ENCODE measurements at regions not wholly inside any gene's neighbourhood (a gene's known extent, or its start where the extent isn't known, plus 50 kb on each side); places are given as distances from the start of the nearest gene placed in this dataset.

DNA sequence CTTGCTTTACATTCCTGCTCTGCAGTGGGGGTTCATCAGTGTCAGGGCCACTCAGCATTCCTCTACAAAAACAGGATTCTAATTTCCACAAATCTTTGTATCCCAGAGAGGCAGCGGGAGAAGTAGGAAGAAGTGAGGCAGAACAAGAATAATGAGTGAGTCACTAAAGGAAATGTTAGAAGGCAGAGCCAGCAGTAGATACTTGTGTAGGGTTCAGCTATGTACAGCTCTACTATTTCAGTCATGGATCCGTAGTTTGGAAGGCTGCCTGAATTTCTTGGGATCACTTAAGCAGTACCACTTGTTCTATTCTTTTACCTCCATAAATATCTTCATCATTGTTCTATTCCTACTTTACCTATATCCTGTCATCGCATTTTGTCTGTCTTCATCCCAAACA is 246.3 kb upstream of the TLE4 start:
- H3K4me3 ChIP-seq: no peak overlapping the region
- TF ChIP-seq, protein P1, sequence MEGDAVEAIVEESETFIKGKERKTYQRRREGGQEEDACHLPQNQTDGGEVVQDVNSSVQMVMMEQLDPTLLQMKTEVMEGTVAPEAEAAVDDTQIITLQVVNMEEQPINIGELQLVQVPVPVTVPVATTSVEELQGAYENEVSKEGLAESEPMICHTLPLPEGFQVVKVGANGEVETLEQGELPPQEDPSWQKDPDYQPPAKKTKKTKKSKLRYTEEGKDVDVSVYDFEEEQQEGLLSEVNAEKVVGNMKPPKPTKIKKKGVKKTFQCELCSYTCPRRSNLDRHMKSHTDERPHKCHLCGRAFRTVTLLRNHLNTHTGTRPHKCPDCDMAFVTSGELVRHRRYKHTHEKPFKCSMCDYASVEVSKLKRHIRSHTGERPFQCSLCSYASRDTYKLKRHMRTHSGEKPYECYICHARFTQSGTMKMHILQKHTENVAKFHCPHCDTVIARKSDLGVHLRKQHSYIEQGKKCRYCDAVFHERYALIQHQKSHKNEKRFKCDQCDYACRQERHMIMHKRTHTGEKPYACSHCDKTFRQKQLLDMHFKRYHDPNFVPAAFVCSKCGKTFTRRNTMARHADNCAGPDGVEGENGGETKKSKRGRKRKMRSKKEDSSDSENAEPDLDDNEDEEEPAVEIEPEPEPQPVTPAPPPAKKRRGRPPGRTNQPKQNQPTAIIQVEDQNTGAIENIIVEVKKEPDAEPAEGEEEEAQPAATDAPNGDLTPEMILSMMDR (IDR thresholded peaks at IDR 0.05): no peak
- no peak overlapping the region for H3K27ac ChIP-seq
- H3K27me3 ChIP-seq: no peaks in the 10 kb centered on the region
- intact Hi-C loops (cut with DNase I): no loop called here
- H3K36me3 ChIP-seq: no peaks in the 10 kb centered on the region
- no peaks in the 10 kb centered on the region for H3K9me3 ChIP-seq
- no peak overlapping the region for H3K9ac ChIP-seq (ENCODE audit: low read depth in 2 of 2, low read length in 2 of 2)
- DNase-seq: no peak
- H3K4me1 ChIP-seq: no peaks in the 10 kb centered on the region

GRCh38 chr9:79329861-79330260 is 241.9 kb upstream of the TLE4 start:
- H3K9me3 ChIP-seq: no peaks in the 10 kb centered on the region
- TF ChIP-seq, protein P1 (IDR thresholded peaks at IDR 0.05): no peak
- no peak overlapping the region for H3K4me3 ChIP-seq
- H3K27ac ChIP-seq: no peak overlapping the region
- no peaks in the 10 kb centered on the region for H3K4me1 ChIP-seq
- H3K36me3 ChIP-seq: no peaks in the 10 kb centered on the region
- DNase-seq: no peak
- no peak overlapping the region for H3K9ac ChIP-seq (ENCODE audit: low read depth in 2 of 2, low read length in 2 of 2)
- no peaks in the 10 kb centered on the region for H3K27me3 ChIP-seq
- intact Hi-C loops (cut with DNase I): no loop called here

DNA sequence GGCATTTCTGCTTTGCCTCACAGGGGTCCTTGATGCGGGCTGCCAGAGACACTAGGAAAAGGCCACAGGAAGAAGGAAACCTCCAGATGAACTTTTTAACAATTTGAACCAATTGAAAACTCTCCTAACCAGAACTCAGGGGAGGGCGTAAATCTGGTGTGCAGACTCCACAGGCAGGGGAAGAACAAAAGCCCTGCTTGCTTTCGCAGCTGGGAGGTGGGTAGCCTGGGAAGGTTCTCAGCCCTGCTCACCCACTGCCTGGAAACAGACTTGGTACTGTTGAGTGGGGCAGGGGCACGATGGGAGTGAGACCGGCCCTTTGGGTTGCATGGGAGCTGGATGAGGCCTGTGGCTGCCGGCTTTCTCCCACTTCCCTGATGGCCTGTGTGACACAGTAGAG is 237.8 kb upstream of the TLE4 start:
- Histone ChIP-seq H3K4me1 (no peaks in the 10 kb centered on the region), H3K9me3 (no peaks in the 10 kb centered on the region), H3K27ac (no peak overlapping the region), H3K4me3 (no peak overlapping the region), H3K27me3 (no peaks in the 10 kb centered on the region), H3K36me3 (no peaks in the 10 kb centered on the region), H3K9ac (ENCODE audit: low read depth in 2 of 2, low read length in 2 of 2) (no peak overlapping the region)
- TF ChIP-seq, protein P1 (IDR thresholded peaks at IDR 0.05): no peak
- intact Hi-C loops (cut with DNase I): no loop called here
- DNase-seq: no peak

- Histone ChIP-seq H3K9me3 (no peaks in the 10 kb centered on the region), H3K36me3 (no peaks in the 10 kb centered on the region), H3K27ac (no peak overlapping the region), H3K4me1 (no peaks in the 10 kb centered on the region), H3K4me3 (no peak overlapping the region), H3K9ac (ENCODE audit: low read depth in 2 of 2, low read length in 2 of 2) (no peak overlapping the region), H3K27me3 (no peaks in the 10 kb centered on the region)
- intact Hi-C loops (cut with DNase I): no loop called here
- TF ChIP-seq, protein P1 (IDR thresholded peaks at IDR 0.05): no peak
- DNase-seq: no peak
Observed at GRCh38 chr9:79334711-79335110, 237.1 kb upstream of the TLE4 start.

- no peaks in the 10 kb centered on the region for H3K36me3 ChIP-seq
- H3K27ac ChIP-seq: no peak overlapping the region
- no peaks in the 10 kb centered on the region for H3K27me3 ChIP-seq
- H3K4me1 ChIP-seq: no peaks in the 10 kb centered on the region
- no peaks in the 10 kb centered on the region for H3K9me3 ChIP-seq
- DNase-seq: no peak
- no peak overlapping the region for H3K9ac ChIP-seq (ENCODE audit: low read depth in 2 of 2, low read length in 2 of 2)
- TF ChIP-seq, protein P1 (IDR thresholded peaks at IDR 0.05): no peak
- intact Hi-C loops (cut with DNase I): no loop called here
- H3K4me3 ChIP-seq: no peak overlapping the region
Observed at GRCh38 chr9:79335987-79336386, 235.8 kb upstream of the TLE4 start.

DNA sequence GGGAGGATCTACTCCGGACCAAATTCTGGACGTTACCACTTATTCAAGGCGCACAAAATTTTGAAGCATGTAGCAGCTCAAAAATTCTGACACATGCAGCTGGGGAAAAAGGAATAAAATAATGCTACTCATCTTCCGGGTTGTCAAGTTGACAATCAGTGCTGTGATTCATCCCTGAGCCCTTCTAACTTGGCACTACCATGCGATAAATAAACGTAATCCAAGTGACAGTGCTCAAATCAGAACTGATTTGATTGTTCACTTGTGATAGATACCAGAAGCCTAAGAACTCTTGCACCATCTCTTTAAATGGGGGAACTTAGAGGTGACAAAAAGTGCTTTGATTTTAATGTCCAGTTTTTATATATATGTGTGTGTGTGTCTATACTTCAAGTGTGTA is 230.2 kb upstream of the TLE4 start:
- no peak overlapping the region for H3K4me3 ChIP-seq
- intact Hi-C loops (cut with DNase I): no loop called here
- H3K27ac ChIP-seq: no peak overlapping the region
- H3K9ac ChIP-seq (ENCODE audit: low read depth in 2 of 2, low read length in 2 of 2): no peak overlapping the region
- no peaks in the 10 kb centered on the region for H3K9me3 ChIP-seq
- TF ChIP-seq, protein P1 (IDR thresholded peaks at IDR 0.05): no peak
- H3K4me1 ChIP-seq: no peaks in the 10 kb centered on the region
- H3K27me3 ChIP-seq: no peaks in the 10 kb centered on the region
- no peaks in the 10 kb centered on the region for H3K36me3 ChIP-seq
- DNase-seq: no peak

All from colonic mucosa (tissue), 4 donors.